ENCODE measurements at regions not wholly inside any gene's neighbourhood (a gene's known extent, or its start where the extent isn't known, plus 50 kb on each side); places are given as distances from the start of the nearest gene placed in this dataset.
A peak's percentile ranks its signal among the peaks of the same experiment; 100 is the strongest.

- in situ Hi-C loops (cut with MboI) (no loop called here), intact Hi-C loops (cut with micrococcal nuclease) (no loop called here)
- no peak overlapping the region for H3K4me3 ChIP-seq
- H2AFZ ChIP-seq (ENCODE audit: low read depth, low read length) = no peak overlapping the region
- H3K4me2 ChIP-seq (ENCODE audit: insufficient read depth, low read length) = no peak overlapping the region
- FAIRE-seq (no peak), DNase-seq (ENCODE audit: extremely low read depth in 1 of 4, low spot score in 3 of 4) (no peak), ATAC-seq (no peak)
- ChIA-PET POLR2A (interaction anchor here (0.9 kb wide), 1 partner anchor 119 kb away, joined by 3 read pairs; no protein-coding TSS in a partner anchor), CTCF (ENCODE audit: low intra/inter-chr PET ratio) (no interaction called here)
- no peaks in the 10 kb centered on the region for H3K79me2 ChIP-seq (ENCODE audit: control insufficient read depth, insufficient read depth, low read length)
- H3K27me3 ChIP-seq (ENCODE audit: control insufficient read depth in 2 of 2, insufficient read depth in 2 of 2, low read length in 2 of 2) = no peaks in the 10 kb centered on the region
- H3K27ac ChIP-seq (ENCODE audit: extremely low read depth, low read depth, low read length) = no peak overlapping the region
- H3K4me1 ChIP-seq (replicated peaks in 1 of 2; ENCODE audit: control insufficient read depth in 2 of 2, insufficient read depth in 2 of 2, low read length in 2 of 2) = peaks cover 5 to 11% of the 10 kb centered on the region in 2 experiments; a peak in 4 of 5 replicates
- no peaks in the 10 kb centered on the region for H3K9me3 ChIP-seq (replicated peaks; ENCODE audit: control insufficient read depth, insufficient read depth, low read depth, low read length)
- H3K9ac ChIP-seq (ENCODE audit: insufficient read depth in 1 of 2, low read depth in 2 of 2, low read length in 2 of 2) = no peak overlapping the region
- peaks cover 4% of the 10 kb centered on the region for H3K9me1 ChIP-seq (ENCODE audit: control insufficient read depth, insufficient read depth, low read length)
- no TSS peak for BruUV-seq (replicated peaks)
- H4K20me1 ChIP-seq (replicated peaks; ENCODE audit: control insufficient read depth, insufficient read depth, low read length) = no peaks in the 10 kb centered on the region
- H3K36me3 ChIP-seq (ENCODE audit: control insufficient read depth, insufficient read depth, low read length) = no peaks in the 10 kb centered on the region
- TF ChIP-seq CEBPG (CRISPR knock-in tag; IDR thresholded peaks at IDR 0.05) (no peak), CEBPG (tag; conservative IDR thresholded peaks at IDR 0.05 in 1 of 2, IDR thresholded peaks at IDR 0.05 in 1 of 2) (no peak), MITF (IDR thresholded peaks at IDR 0.05) (no peak)
- 51% methylated on average over 7 of the region's 7 CpGs for WGBS (ENCODE audit: insufficient coverage, low coverage, missing lambda C conversion rate)
Measured at GRCh38 chr20:50335866-50336265, 145.2 kb downstream of the CEBPB start.

- ATAC-seq (no peak), FAIRE-seq (peak; percentile 29), DNase-seq (ENCODE audit: extremely low read depth in 1 of 4, low spot score in 3 of 4) (no peak)
- H3K4me1 ChIP-seq (replicated peaks in 1 of 2; ENCODE audit: control insufficient read depth in 2 of 2, insufficient read depth in 2 of 2, low read length in 2 of 2) = peaks cover 5 to 11% of the 10 kb centered on the region in 2 experiments; a peak in 4 of 5 replicates
- BruUV-seq (replicated peaks) = no TSS peak
- intact Hi-C loops (cut with micrococcal nuclease) = no loop called here
- no peaks in the 10 kb centered on the region for H3K9me3 ChIP-seq (replicated peaks; ENCODE audit: control insufficient read depth, insufficient read depth, low read depth, low read length)
- WGBS (ENCODE audit: insufficient coverage, low coverage, missing lambda C conversion rate) = 44% methylated on average over 6 of the region's 6 CpGs
- H3K27ac ChIP-seq (ENCODE audit: extremely low read depth, low read depth, low read length) = no peak overlapping the region
- CTCF ChIA-PET (ENCODE audit: low intra/inter-chr PET ratio) = no interaction called here
- no peaks in the 10 kb centered on the region for H3K27me3 ChIP-seq (ENCODE audit: control insufficient read depth in 2 of 2, insufficient read depth in 2 of 2, low read length in 2 of 2)
- H3K9ac ChIP-seq (ENCODE audit: insufficient read depth in 1 of 2, low read depth in 2 of 2, low read length in 2 of 2) = no peak overlapping the region
- no peaks in the 10 kb centered on the region for H4K20me1 ChIP-seq (replicated peaks; ENCODE audit: control insufficient read depth, insufficient read depth, low read length)
- H3K4me3 ChIP-seq = no peak overlapping the region
- no peak overlapping the region for H3K4me2 ChIP-seq (ENCODE audit: insufficient read depth, low read length)
- peaks cover 4% of the 10 kb centered on the region for H3K9me1 ChIP-seq (ENCODE audit: control insufficient read depth, insufficient read depth, low read length)
- H3K79me2 ChIP-seq (ENCODE audit: control insufficient read depth, insufficient read depth, low read length) = no peaks in the 10 kb centered on the region
- no peaks in the 10 kb centered on the region for H3K36me3 ChIP-seq (ENCODE audit: control insufficient read depth, insufficient read depth, low read length)
- H2AFZ ChIP-seq (ENCODE audit: low read depth, low read length) = no peak overlapping the region
- in situ Hi-C loops (cut with MboI) = no loop called here
- POLR2A ChIA-PET = interaction anchor here (0.9 kb wide), 1 partner anchor 11 kb away, joined by 3 read pairs; no protein-coding TSS in a partner anchor
- TF ChIP-seq GABPB1 (CRISPR knock-in tag; IDR thresholded peaks at IDR 0.05) (no peak), YBX1 (IDR thresholded peaks at IDR 0.05) (no peak), CUX1 (CRISPR knock-in tag; IDR thresholded peaks at IDR 0.05) (no peak), ZNF644 (tag; IDR thresholded peaks at IDR 0.05; ENCODE audit: low read depth) (no peak)
Measured at GRCh38 chr20:50336661-50337060, 146.0 kb downstream of the CEBPB start.

All from K562 (cell line).